ENCODE measurements at regions not wholly inside any gene's neighbourhood (a gene's known extent, or its start where the extent isn't known, plus 50 kb on each side); places are given as distances from the start of the nearest gene placed in this dataset.

DNA sequence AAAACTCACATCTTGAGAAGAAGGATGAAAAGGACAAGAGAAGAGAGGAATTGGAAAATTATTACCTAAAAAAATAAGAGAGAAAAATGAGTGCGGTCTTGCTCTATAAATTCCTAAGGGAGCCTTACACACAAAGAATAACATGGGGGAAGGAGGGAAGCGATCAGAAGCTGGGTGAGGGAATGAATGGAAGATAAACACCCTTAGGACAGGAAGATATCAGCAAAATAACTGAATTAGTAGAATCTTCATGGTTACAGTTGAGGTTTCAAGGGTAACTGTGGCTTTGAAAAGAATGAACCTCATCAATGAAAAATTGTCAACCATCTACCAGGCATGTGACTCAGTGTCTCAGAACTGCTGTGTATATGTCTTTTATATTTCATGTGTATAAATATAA is 192.5 kb upstream of the FOXD3 start:
- Histone ChIP-seq H3K36me3 (no peaks in the 10 kb centered on the region), H3K27ac (no peak overlapping the region), H3K4me1 (replicated peaks) (no peaks in the 10 kb centered on the region), H3K27me3 (replicated peaks; ENCODE audit: insufficient read depth) (no peaks in the 10 kb centered on the region), H3K4me3 (no peak overlapping the region), H3K9me3 (no peaks in the 10 kb centered on the region)
- no peak for DNase-seq (ENCODE audit: low spot score)
- intact Hi-C loops (cut with DNase I), result no loop called here
- 88% methylated on average over 2 of the region's 2 CpGs for WGBS
- TF ChIP-seq, protein P1, sequence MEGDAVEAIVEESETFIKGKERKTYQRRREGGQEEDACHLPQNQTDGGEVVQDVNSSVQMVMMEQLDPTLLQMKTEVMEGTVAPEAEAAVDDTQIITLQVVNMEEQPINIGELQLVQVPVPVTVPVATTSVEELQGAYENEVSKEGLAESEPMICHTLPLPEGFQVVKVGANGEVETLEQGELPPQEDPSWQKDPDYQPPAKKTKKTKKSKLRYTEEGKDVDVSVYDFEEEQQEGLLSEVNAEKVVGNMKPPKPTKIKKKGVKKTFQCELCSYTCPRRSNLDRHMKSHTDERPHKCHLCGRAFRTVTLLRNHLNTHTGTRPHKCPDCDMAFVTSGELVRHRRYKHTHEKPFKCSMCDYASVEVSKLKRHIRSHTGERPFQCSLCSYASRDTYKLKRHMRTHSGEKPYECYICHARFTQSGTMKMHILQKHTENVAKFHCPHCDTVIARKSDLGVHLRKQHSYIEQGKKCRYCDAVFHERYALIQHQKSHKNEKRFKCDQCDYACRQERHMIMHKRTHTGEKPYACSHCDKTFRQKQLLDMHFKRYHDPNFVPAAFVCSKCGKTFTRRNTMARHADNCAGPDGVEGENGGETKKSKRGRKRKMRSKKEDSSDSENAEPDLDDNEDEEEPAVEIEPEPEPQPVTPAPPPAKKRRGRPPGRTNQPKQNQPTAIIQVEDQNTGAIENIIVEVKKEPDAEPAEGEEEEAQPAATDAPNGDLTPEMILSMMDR (IDR thresholded peaks at IDR 0.05), result no peak
- TF ChIP-seq POLR2AphosphoS5 (IDR thresholded peaks at IDR 0.05) (no peak), POLR2A (IDR thresholded peaks at IDR 0.05) (no peak)

GRCh38 chr1:63134501-63135173 is 187.7 kb upstream of the FOXD3 start:
- Histone ChIP-seq H3K9me3 (no peaks in the 10 kb centered on the region), H3K27me3 (replicated peaks; ENCODE audit: insufficient read depth) (no peaks in the 10 kb centered on the region), H3K4me3 (no peak overlapping the region), H3K27ac (no peak overlapping the region), H3K4me1 (replicated peaks) (no peaks in the 10 kb centered on the region), H3K36me3 (no peaks in the 10 kb centered on the region)
- TF ChIP-seq, protein P1 (IDR thresholded peaks at IDR 0.05), result no peak
- TF ChIP-seq POLR2A (IDR thresholded peaks at IDR 0.05), result no peak
- TF ChIP-seq POLR2AphosphoS5 (IDR thresholded peaks at IDR 0.05), result no peak
- DNase-seq (ENCODE audit: low spot score), result no peak
- intact Hi-C loops (cut with DNase I), result no loop called here
- 52% methylated on average over 6 of the region's 6 CpGs for WGBS

DNA sequence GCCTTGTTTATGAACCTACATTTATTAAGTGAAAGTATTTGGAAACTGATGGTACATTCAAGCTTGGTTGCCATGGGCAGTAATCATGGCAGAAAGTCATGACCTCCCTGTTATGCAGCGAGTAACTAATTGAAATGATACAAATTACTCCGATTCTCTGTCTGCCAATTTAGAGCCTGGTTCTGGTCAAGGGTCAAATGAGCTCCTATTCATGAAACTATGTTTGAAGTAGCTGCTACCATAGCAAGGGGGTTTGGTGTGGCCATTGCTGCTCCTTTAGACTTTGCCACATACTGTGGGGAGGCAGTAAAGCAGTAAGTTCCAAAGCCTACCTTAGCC is 187.2 kb upstream of the FOXD3 start:
- no peak for DNase-seq (ENCODE audit: low spot score)
- TF ChIP-seq POLR2A (IDR thresholded peaks at IDR 0.05) (no peak), POLR2AphosphoS5 (IDR thresholded peaks at IDR 0.05) (no peak)
- TF ChIP-seq, protein P1 (IDR thresholded peaks at IDR 0.05), result no peak
- 95% methylated on average over 2 of the region's 2 CpGs for WGBS
- H3K27ac ChIP-seq, result no peak overlapping the region
- no peaks in the 10 kb centered on the region for H3K9me3 ChIP-seq
- no peaks in the 10 kb centered on the region for H3K27me3 ChIP-seq (replicated peaks; ENCODE audit: insufficient read depth)
- H3K36me3 ChIP-seq, result no peaks in the 10 kb centered on the region
- intact Hi-C loops (cut with DNase I), result no loop called here
- no peaks in the 10 kb centered on the region for H3K4me1 ChIP-seq (replicated peaks)
- H3K4me3 ChIP-seq, result no peak overlapping the region

DNA sequence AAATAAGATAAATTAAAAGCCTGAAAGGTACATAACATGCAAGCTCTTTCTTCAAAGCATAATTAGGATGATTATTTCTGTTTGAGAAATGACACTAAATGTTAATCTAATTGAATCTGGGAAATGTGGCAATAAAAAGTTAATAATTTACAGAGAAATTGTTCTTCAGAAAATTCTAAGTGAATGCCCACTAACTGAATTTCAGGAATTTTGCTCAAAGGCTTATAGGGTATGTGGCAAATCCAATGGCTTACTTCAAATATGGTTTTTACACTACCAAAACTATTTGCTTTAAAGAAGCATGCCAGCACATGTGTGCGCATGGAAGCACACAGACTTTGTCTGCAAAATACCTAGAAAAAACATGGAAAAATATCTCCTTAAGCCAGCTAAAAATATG is 186.6 kb upstream of the FOXD3 start:
- WGBS, result 74% methylated on average over 1 of the region's 1 CpG
- intact Hi-C loops (cut with DNase I), result no loop called here
- Histone ChIP-seq H3K36me3 (no peaks in the 10 kb centered on the region), H3K9me3 (no peaks in the 10 kb centered on the region), H3K4me3 (no peak overlapping the region), H3K27ac (no peak overlapping the region), H3K4me1 (replicated peaks) (no peaks in the 10 kb centered on the region), H3K27me3 (replicated peaks; ENCODE audit: insufficient read depth) (no peaks in the 10 kb centered on the region)
- TF ChIP-seq, protein P1 (IDR thresholded peaks at IDR 0.05), result no peak
- TF ChIP-seq POLR2A (IDR thresholded peaks at IDR 0.05) (no peak), POLR2AphosphoS5 (IDR thresholded peaks at IDR 0.05) (no peak)
- no peak for DNase-seq (ENCODE audit: low spot score)

DNA sequence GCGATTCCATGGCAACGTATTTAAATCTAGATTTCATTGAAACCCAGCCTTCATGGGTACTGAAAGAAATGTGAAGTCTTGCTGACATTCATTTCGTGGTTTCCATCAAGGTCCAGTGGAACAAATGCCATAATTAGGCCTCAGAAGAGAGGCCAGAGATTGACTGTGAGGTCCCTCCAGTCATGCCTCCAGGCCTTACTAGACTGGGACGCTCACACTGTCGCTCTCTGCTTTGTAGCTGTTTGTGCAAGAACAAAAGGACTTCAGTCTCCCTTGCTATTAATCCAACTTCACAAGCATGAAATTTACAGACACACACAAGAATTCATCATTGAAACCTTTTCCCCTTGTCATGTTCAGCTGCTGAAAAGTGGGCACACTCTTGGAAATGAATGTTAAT is 180.4 kb upstream of the FOXD3 start:
- TF ChIP-seq POLR2AphosphoS5 (IDR thresholded peaks at IDR 0.05) (no peak), POLR2A (IDR thresholded peaks at IDR 0.05) (no peak)
- TF ChIP-seq, protein P1 (IDR thresholded peaks at IDR 0.05), result no peak
- H3K36me3 ChIP-seq, result no peaks in the 10 kb centered on the region
- no peaks in the 10 kb centered on the region for H3K9me3 ChIP-seq
- H3K27me3 ChIP-seq (replicated peaks; ENCODE audit: insufficient read depth), result no peaks in the 10 kb centered on the region
- WGBS, result 80% methylated on average over 5 of the region's 5 CpGs
- no peak for DNase-seq (ENCODE audit: low spot score)
- intact Hi-C loops (cut with DNase I), result no loop called here
- no peak overlapping the region for H3K4me3 ChIP-seq
- H3K4me1 ChIP-seq (replicated peaks), result no peaks in the 10 kb centered on the region
- H3K27ac ChIP-seq, result no peak overlapping the region

Measured in prostate gland (tissue), 2 donors.